Endothelial cell of umbilical vein (primary cell): ENCODE measurements at regions not wholly inside any gene's neighbourhood (a gene's known extent, or its start where the extent isn't known, plus 50 kb on each side); places are given as distances from the start of the nearest gene placed in this dataset.

ENCODE experiments used
- BruUV-seq: library from RNA; stranded (reverse); fragments of 400-500 nt; replicated peaks from 2 replicates; lab custom pipeline; 2021; lab: Mats Ljungman, UMichigan
- CTCF ChIA-PET: fragments of 300-600, 350-600 bp; sonication (Branson Sonifier 250); formaldehyde crosslinking; loops from one replicate; lab custom pipeline; 2021; ENCODE audit warnings: antibody characterized with exemption, inconsistent platforms; lab: Charles Lee
- POLR2A ChIA-PET: fragments of 300-600, 350-600 bp; sonication (Branson Sonifier 250); formaldehyde crosslinking; loops from one replicate; lab custom pipeline; 2021; ENCODE audit warnings: antibody characterized with exemption, inconsistent platforms; lab: Charles Lee
- DNase-seq: peaks from one replicate; pipeline ENCODE4 v3.0.0-alpha.2; 2011; ENCODE audit warnings: low read depth, low spot score
- FAIRE-seq: peaks from 2 replicates; lab custom pipeline; 2011; peaks lifted over from hg19 to GRCh38; lab: Jason Lieb, UNC
- H2AFZ ChIP-seq: 2 replicates; pipeline ENCODE4 v1.6.0; 2012; ENCODE audit warnings: low read depth, low read length, control low read depth, inconsistent platforms
- H3K27ac ChIP-seq: 2 replicates; pipeline ENCODE4 v1.5.1; 2011; ENCODE audit warnings: low read depth, mild to moderate bottlenecking, control low read depth, low read length, moderate library complexity; ENCODE audit not compliant: insufficient read depth
- H3K27me3 ChIP-seq, 2 experiments: 2 replicates each; pipeline versions ENCODE4 v1.6.0 to v1.6.1; 2011; ENCODE audit warnings: low read length in 2 of 2, mixed read lengths in 1 of 2; ENCODE audit not compliant: control insufficient read depth in 2 of 2, insufficient read depth in 2 of 2
- H3K36me3 ChIP-seq, 2 experiments: 2 replicates in 1 of 2; 3 replicates in 1 of 2; pipeline ENCODE4 v1.5.1; 2011; ENCODE audit warnings: low read length in 2 of 2, mild to moderate bottlenecking in 1 of 2, moderate library complexity in 1 of 2; ENCODE audit not compliant: control insufficient read depth in 2 of 2, insufficient read depth in 2 of 2; ENCODE audit errors: extremely low read depth in 1 of 2
- H3K4me1 ChIP-seq: 3 replicates; pipeline ENCODE4 v1.5.1; 2011; ENCODE audit warnings: mild to moderate bottlenecking, low read length; ENCODE audit not compliant: control insufficient read depth, insufficient read depth; ENCODE audit errors: extremely low read depth
- H3K4me2 ChIP-seq: 2 replicates; pipeline ENCODE4 v1.6.1; 2011; ENCODE audit warnings: low read length, control low read depth, mixed read lengths; ENCODE audit not compliant: insufficient read depth
- H3K4me3 ChIP-seq, 3 experiments: fragments of 200-600 bp in 1 of 3; sonication (generic), shearing (Covaris generic) in 1 of 3; replicated peaks in 1 of 3; 2 replicates each; pipeline ENCODE4 v1.5.1; 2011 to 2016; ENCODE audit warnings: control low read depth in 3 of 3, low read length in 3 of 3, mild to moderate bottlenecking in 2 of 3, inconsistent platforms in 1 of 3, low read depth in 1 of 3, moderate library complexity in 1 of 3; ENCODE audit not compliant: insufficient read depth in 1 of 3
- H3K79me2 ChIP-seq: 2 replicates; pipeline ENCODE4 v1.6.0; 2012; ENCODE audit warnings: low read length, inconsistent platforms; ENCODE audit not compliant: control insufficient read depth, insufficient read depth
- H3K9ac ChIP-seq: replicated peaks from 2 replicates; pipeline ENCODE3; 2011; ENCODE audit warnings: low read length, control low read depth; ENCODE audit not compliant: insufficient read depth; ENCODE audit errors: extremely low read depth
- H3K9me1 ChIP-seq: replicated peaks from 3 replicates; pipeline ENCODE4 v1.6.0; 2011; ENCODE audit warnings: mild to moderate bottlenecking, low read length; ENCODE audit not compliant: control insufficient read depth, insufficient read depth; ENCODE audit errors: extremely low read depth
- H3K9me3 ChIP-seq: replicated peaks from 2 replicates; pipeline ENCODE4 v1.5.1; 2012; ENCODE audit warnings: low read length, inconsistent platforms; ENCODE audit not compliant: control insufficient read depth, insufficient read depth
- H4K20me1 ChIP-seq: replicated peaks from 2 replicates; pipeline ENCODE3; 2011; ENCODE audit warnings: mild to moderate bottlenecking, low read length; ENCODE audit not compliant: control insufficient read depth, insufficient read depth; ENCODE audit errors: extremely low read depth
- CTCF ChIP-seq, 2 donors: IDR thresholded peaks; 1 replicate in 1 of 2; 2 replicates in 1 of 2; pipeline ENCODE4 v1.5.1; 2011; ENCODE audit warnings: low read length in 2 of 2, mild to moderate bottlenecking in 2 of 2, moderate library complexity in 2 of 2, control low read depth in 1 of 2, inconsistent platforms in 1 of 2, low read depth in 1 of 2; ENCODE audit not compliant: insufficient read depth in 1 of 2; ENCODE audit errors: extremely low read depth in 1 of 2
- EZH2 ChIP-seq: IDR thresholded peaks from 2 replicates; pipeline ENCODE4 v1.6.1; 2012; ENCODE audit warnings: borderline replicate concordance, low read depth, mild to moderate bottlenecking, moderate library complexity, low read length, inconsistent platforms; ENCODE audit not compliant: severe bottlenecking
- FOS ChIP-seq: IDR thresholded peaks from 2 replicates; pipeline ENCODE4 v1.6.1; 2011; ENCODE audit warnings: mild to moderate bottlenecking, low read length, moderate library complexity, borderline replicate concordance; ENCODE audit not compliant: insufficient read depth
- GATA2 ChIP-seq: IDR thresholded peaks from 2 replicates; pipeline ENCODE4 v1.7.0; 2011; ENCODE audit warnings: low read depth, mild to moderate bottlenecking, moderate library complexity, mixed read lengths, low read length; ENCODE audit not compliant: insufficient read length, insufficient read depth
- JUN ChIP-seq: IDR thresholded peaks from 2 replicates; pipeline ENCODE4 v1.6.1; 2011; ENCODE audit warnings: borderline replicate concordance, low read depth; ENCODE audit not compliant: insufficient read length, insufficient read depth
- MAX ChIP-seq: IDR thresholded peaks from 2 replicates; pipeline ENCODE4 v1.6.1; 2011; ENCODE audit not compliant: insufficient read depth, insufficient read length
- MYC ChIP-seq: IDR thresholded peaks from one replicate; pipeline ENCODE4 v1.6.1; 2011; ENCODE audit warnings: mild to moderate bottlenecking, low read depth, low read length
- POLR2A ChIP-seq: IDR thresholded peaks from 2 replicates; pipeline ENCODE4 v1.6.1; 2012; ENCODE audit warnings: low read depth, mild to moderate bottlenecking, control low read depth, low read length
- POLR2AphosphoS5 ChIP-seq: IDR thresholded peaks from 2 replicates; pipeline ENCODE4 v1.6.1; 2012; ENCODE audit warnings: low read depth, mild to moderate bottlenecking, control low read depth, low read length, moderate library complexity; ENCODE audit not compliant: insufficient read depth
- dilution Hi-C: fragments of 300-500 bp; cut with MboI; formaldehyde crosslinking; loops from one replicate; pipeline ENCODE4 v1.15.0; 2019; ENCODE audit warnings: low sequenced_read_pairs; ENCODE audit not compliant: extremely low pct_ligation_motif_present
- intact Hi-C: fragments of 100-400 bp; cut with micrococcal nuclease; formaldehyde crosslinking; loops from one replicate; pipeline ENCODE4 v1.10.0; 2022

- Histone ChIP-seq H3K9me3 (no peaks in the 10 kb centered on the region), H3K27ac (no peak overlapping the region), H3K9ac (no peak overlapping the region), H2AFZ (no peak overlapping the region), H4K20me1 (no peaks in the 10 kb centered on the region), H3K4me3 (no peak overlapping the region), H3K4me2 (no peak overlapping the region), H3K4me1 (peaks cover 57% of the 10 kb centered on the region), H3K9me1 (no peaks in the 10 kb centered on the region), H3K36me3 (no peaks in the 10 kb centered on the region), H3K27me3 (no peaks in the 10 kb centered on the region), H3K79me2 (no peaks in the 10 kb centered on the region)
- FAIRE-seq (no peak), DNase-seq (no peak)
- BruUV-seq = no TSS peak
- dilution Hi-C loops = no loop called here
- intact Hi-C loops = loop anchor here (5.0 kb wide), 1 partner anchor 184 kb away; no protein-coding TSS in a partner anchor
- ChIA-PET POLR2A (no interaction called here), CTCF (no interaction called here)
- TF ChIP-seq EZH2 (no peak), JUN (no peak), MAX (no peak), POLR2AphosphoS5 (no peak), FOS (no peak), POLR2A (no peak), GATA2 (no peak), CTCF (IDR thresholded peaks at IDR 0.05; ENCODE audit: extremely low read depth in 1 of 2, insufficient read depth in 1 of 2, low read depth in 1 of 2, low read length in 2 of 2) (no peak), MYC (no peak)
Measured at GRCh38 chr20:54343099-54343498, 132.3 kb upstream of the DOK5 start.
